ENCODE measurements at regions not wholly inside any gene's neighbourhood (a gene's known extent, or its start where the extent isn't known, plus 50 kb on each side); places are given as distances from the start of the nearest gene placed in this dataset.

- TF ChIP-seq GATA3 (IDR thresholded peaks at IDR 0.05; ENCODE audit: low read depth, low read length) (no peak), GATA2 (IDR thresholded peaks at IDR 0.05; ENCODE audit: low read depth, low read length) (no peak)
These were observed 2422.9 kb upstream of the PCDH20 start for GRCh38 chr13:63838366-63839110.
